AG04449 (cell line): ENCODE measurements at regions not wholly inside any gene's neighbourhood (a gene's known extent, or its start where the extent isn't known, plus 50 kb on each side); places are given as distances from the start of the nearest gene placed in this dataset.

Experiments
- CTCF ChIA-PET: fragments of 350-600 bp; formaldehyde crosslinking; extraction: SDS; loops from one replicate; lab custom pipeline; 2021; ENCODE audit warnings: antibody characterized with exemption; lab: Yijun Ruan, JAX
- POLR2A ChIA-PET: fragments of 400-600, 350-600 bp; formaldehyde crosslinking; extraction: SDS; loops from one replicate; lab custom pipeline; 2020; ENCODE audit warnings: antibody characterized with exemption, inconsistent platforms; lab: Yijun Ruan, JAX
- DNase-seq: peaks from one replicate; pipeline ENCODE4 v3.0.0-alpha.2; 2010; ENCODE audit warnings: low read depth, low spot score
- H3K4me3 ChIP-seq: 2 replicates; pipeline ENCODE4 v1.5.1; 2011; ENCODE audit warnings: low read depth, mild to moderate bottlenecking, control low read depth, low read length
- CTCF ChIP-seq: IDR thresholded peaks from one replicate; pipeline ENCODE4 v1.5.1; 2011; ENCODE audit warnings: mild to moderate bottlenecking, moderate library complexity, low read length, control low read depth, inconsistent platforms; ENCODE audit not compliant: insufficient read depth; ENCODE audit errors: missing control alignments

- no peak for TF ChIP-seq CTCF
- no peak overlapping the region for H3K4me3 ChIP-seq
- DNase-seq = no peak
- CTCF ChIA-PET = interaction anchor here (0.9 to 1.2 kb wide), 3 partner anchors 12 to 70 kb away, joined by 3 to 4 read pairs (median 3); no protein-coding TSS in a partner anchor
- POLR2A ChIA-PET = no interaction called here
Measured at GRCh38 chr9:78783743-78784142, 486.8 kb downstream of the PSAT1 start.

- DNase-seq = no peak
- CTCF ChIA-PET = interaction anchor here (1.7 to 1.9 kb wide), 2 partner anchors 16 to 421 kb away, joined by 3 to 4 read pairs; no protein-coding TSS in a partner anchor
- H3K4me3 ChIP-seq = no peak overlapping the region
- TF ChIP-seq CTCF = no peak
- POLR2A ChIA-PET = no interaction called here
Measured at GRCh38 chr9:78786794-78787193, 489.9 kb downstream of the PSAT1 start.

- no peak overlapping the region for H3K4me3 ChIP-seq
- no peak for DNase-seq
- POLR2A ChIA-PET = no interaction called here
- no peak for TF ChIP-seq CTCF
- CTCF ChIA-PET = interaction anchor here (1.0 to 1.5 kb wide), 2 partner anchors 34 to 122 kb away, joined by 3 to 4 read pairs; no protein-coding TSS in a partner anchor
Measured at GRCh38 chr9:78788101-78788500, 491.2 kb downstream of the PSAT1 start.

GRCh38 chr9:78791779-78792178 is 494.9 kb downstream of the PSAT1 start:
- POLR2A ChIA-PET = no interaction called here
- CTCF ChIA-PET = no interaction called here
- no peak overlapping the region for H3K4me3 ChIP-seq
- DNase-seq = no peak
- no peak for TF ChIP-seq CTCF

GRCh38 chr9:78792745-78793144 is 495.8 kb downstream of the PSAT1 start:
- H3K4me3 ChIP-seq = no peak overlapping the region
- TF ChIP-seq CTCF = no peak
- POLR2A ChIA-PET = no interaction called here
- DNase-seq = no peak
- CTCF ChIA-PET = no interaction called here

GRCh38 chr9:78805771-78806170 is 508.8 kb downstream of the PSAT1 start:
- TF ChIP-seq CTCF = no peak
- ChIA-PET CTCF (interaction anchor here (0.7 kb wide), 1 partner anchor 15 kb away, joined by 3 read pairs; no protein-coding TSS in a partner anchor), POLR2A (no interaction called here)
- H3K4me3 ChIP-seq = no peak overlapping the region
- DNase-seq = no peak
